ENCODE measurements at regions not wholly inside any gene's neighbourhood (a gene's known extent, or its start where the extent isn't known, plus 50 kb on each side); places are given as distances from the start of the nearest gene placed in this dataset.
"Not testable (repeated sequence)": the region's sequence is repeated elsewhere in the genome, so short reads cannot be mapped to it uniquely, and the experiment has no call there.

- H3K9me3 ChIP-seq (ENCODE audit: control insufficient read depth in 3 of 3, low read length in 3 of 3); H3K4me1 ChIP-seq (ENCODE audit: control insufficient read depth in 3 of 3, insufficient read depth in 3 of 3, low read length in 3 of 3); H3K27ac ChIP-seq (ENCODE audit: low read depth, low read length); H3K36me3 ChIP-seq (ENCODE audit: control insufficient read depth in 3 of 3, insufficient read depth in 3 of 3, low read length in 3 of 3); H3K4me3 ChIP-seq (ENCODE audit: low read length in 3 of 3); H3K9ac ChIP-seq (ENCODE audit: low read depth in 1 of 3, low read length in 3 of 3): not testable (repeated sequence)
- H3K27me3 ChIP-seq (ENCODE audit: control insufficient read depth in 3 of 3, insufficient read depth in 3 of 3, low read length in 3 of 3): peaks cover 13 to 34% (median 22%) of the 10 kb centered on the region in 3 donors
Measured at GRCh38 chr20:48488334-48489034, 339.3 kb downstream of the PREX1 start.

- H3K9ac ChIP-seq (ENCODE audit: low read depth in 1 of 3, low read length in 3 of 3): no peak overlapping the region
Measured at GRCh38 chr20:48486065-48486464, 341.7 kb downstream of the PREX1 start.

GRCh38 chr20:48485153-48485552 is 342.6 kb downstream of the PREX1 start:
- not testable (repeated sequence) for H3K36me3 ChIP-seq (ENCODE audit: control insufficient read depth in 3 of 3, insufficient read depth in 3 of 3, low read length in 3 of 3); H3K27ac ChIP-seq (ENCODE audit: low read depth, low read length); H3K4me1 ChIP-seq (ENCODE audit: control insufficient read depth in 3 of 3, insufficient read depth in 3 of 3, low read length in 3 of 3); H3K9ac ChIP-seq (ENCODE audit: low read depth in 1 of 3, low read length in 3 of 3); H3K9me3 ChIP-seq (ENCODE audit: control insufficient read depth in 3 of 3, low read length in 3 of 3); H3K4me3 ChIP-seq (ENCODE audit: low read length in 3 of 3)
- peaks cover 20 to 43% (median 24%) of the 10 kb centered on the region in 3 donors for H3K27me3 ChIP-seq (ENCODE audit: control insufficient read depth in 3 of 3, insufficient read depth in 3 of 3, low read length in 3 of 3)

More at GRCh38 chr20:48486065-48486464, 341.7 kb downstream of the PREX1 start:
- no peak overlapping the region for H3K4me3 ChIP-seq (ENCODE audit: low read length in 3 of 3)
- no peak overlapping the region for H3K27ac ChIP-seq (ENCODE audit: low read depth, low read length)
- H3K4me1 ChIP-seq (ENCODE audit: control insufficient read depth in 3 of 3, insufficient read depth in 3 of 3, low read length in 3 of 3): peaks cover 0 to 2% (median 2%) of the 10 kb centered on the region in 3 donors
- peaks cover 11 to 34% (median 18%) of the 10 kb centered on the region in 3 donors for H3K27me3 ChIP-seq (ENCODE audit: control insufficient read depth in 3 of 3, insufficient read depth in 3 of 3, low read length in 3 of 3)
- H3K36me3 ChIP-seq (ENCODE audit: control insufficient read depth in 3 of 3, insufficient read depth in 3 of 3, low read length in 3 of 3): no peaks in the 10 kb centered on the region
- no peaks in the 10 kb centered on the region for H3K9me3 ChIP-seq (ENCODE audit: control insufficient read depth in 3 of 3, low read length in 3 of 3)

- Histone ChIP-seq H3K27me3 (ENCODE audit: control insufficient read depth in 3 of 3, insufficient read depth in 3 of 3, low read length in 3 of 3) (peaks cover 21 to 43% (median 24%) of the 10 kb centered on the region in 3 donors), H3K4me3 (ENCODE audit: low read length in 3 of 3) (no peak overlapping the region), H3K36me3 (ENCODE audit: control insufficient read depth in 3 of 3, insufficient read depth in 3 of 3, low read length in 3 of 3) (no peaks in the 10 kb centered on the region), H3K9ac (ENCODE audit: low read depth in 1 of 3, low read length in 3 of 3) (no peak overlapping the region), H3K4me1 (ENCODE audit: control insufficient read depth in 3 of 3, insufficient read depth in 3 of 3, low read length in 3 of 3) (no peaks in the 10 kb centered on the region), H3K27ac (ENCODE audit: low read depth, low read length) (no peak overlapping the region), H3K9me3 (ENCODE audit: control insufficient read depth in 3 of 3, low read length in 3 of 3) (no peaks in the 10 kb centered on the region)
Measured at GRCh38 chr20:48483334-48484066, 344.3 kb downstream of the PREX1 start.

GRCh38 chr20:48482790-48483189 is 345.0 kb downstream of the PREX1 start:
- Histone ChIP-seq H3K9ac (ENCODE audit: low read depth in 1 of 3, low read length in 3 of 3) (no peak overlapping the region), H3K4me3 (ENCODE audit: low read length in 3 of 3) (no peak overlapping the region), H3K27ac (ENCODE audit: low read depth, low read length) (no peak overlapping the region), H3K9me3 (ENCODE audit: control insufficient read depth in 3 of 3, low read length in 3 of 3) (no peaks in the 10 kb centered on the region), H3K36me3 (ENCODE audit: control insufficient read depth in 3 of 3, insufficient read depth in 3 of 3, low read length in 3 of 3) (no peaks in the 10 kb centered on the region), H3K4me1 (ENCODE audit: control insufficient read depth in 3 of 3, insufficient read depth in 3 of 3, low read length in 3 of 3) (no peaks in the 10 kb centered on the region), H3K27me3 (ENCODE audit: control insufficient read depth in 3 of 3, insufficient read depth in 3 of 3, low read length in 3 of 3) (peaks cover 19 to 47% (median 28%) of the 10 kb centered on the region in 3 donors)

GRCh38 chr20:48480216-48480772 is 347.5 kb downstream of the PREX1 start:
- H3K4me1 ChIP-seq (ENCODE audit: control insufficient read depth in 3 of 3, insufficient read depth in 3 of 3, low read length in 3 of 3): no peaks in the 10 kb centered on the region
- H3K9me3 ChIP-seq (ENCODE audit: control insufficient read depth in 3 of 3, low read length in 3 of 3): no peaks in the 10 kb centered on the region
- H3K27me3 ChIP-seq (ENCODE audit: control insufficient read depth in 3 of 3, insufficient read depth in 3 of 3, low read length in 3 of 3): peaks cover 10 to 57% (median 25%) of the 10 kb centered on the region in 3 donors
- no peak overlapping the region for H3K27ac ChIP-seq (ENCODE audit: low read depth, low read length)
- no peaks in the 10 kb centered on the region for H3K36me3 ChIP-seq (ENCODE audit: control insufficient read depth in 3 of 3, insufficient read depth in 3 of 3, low read length in 3 of 3)
- H3K4me3 ChIP-seq (ENCODE audit: low read length in 3 of 3): no peak overlapping the region
- H3K9ac ChIP-seq (ENCODE audit: low read depth in 1 of 3, low read length in 3 of 3): no peak overlapping the region

GRCh38 chr20:48478806-48479585 is 348.8 kb downstream of the PREX1 start:
- peaks cover 0 to 4% (median 0%) of the 10 kb centered on the region in 3 donors for H3K4me1 ChIP-seq (ENCODE audit: control insufficient read depth in 3 of 3, insufficient read depth in 3 of 3, low read length in 3 of 3)
- no peaks in the 10 kb centered on the region for H3K36me3 ChIP-seq (ENCODE audit: control insufficient read depth in 3 of 3, insufficient read depth in 3 of 3, low read length in 3 of 3)
- H3K27me3 ChIP-seq (ENCODE audit: control insufficient read depth in 3 of 3, insufficient read depth in 3 of 3, low read length in 3 of 3): peaks cover 10 to 57% (median 34%) of the 10 kb centered on the region in 3 donors
- no peak overlapping the region for H3K4me3 ChIP-seq (ENCODE audit: low read length in 3 of 3)
- H3K27ac ChIP-seq (ENCODE audit: low read depth, low read length): no peak overlapping the region
- no peak overlapping the region for H3K9ac ChIP-seq (ENCODE audit: low read depth in 1 of 3, low read length in 3 of 3)
- H3K9me3 ChIP-seq (ENCODE audit: control insufficient read depth in 3 of 3, low read length in 3 of 3): no peaks in the 10 kb centered on the region

- H3K27me3 ChIP-seq (ENCODE audit: control insufficient read depth in 3 of 3, insufficient read depth in 3 of 3, low read length in 3 of 3): peaks cover 10 to 57% (median 32%) of the 10 kb centered on the region in 3 donors
Measured at GRCh38 chr20:48478370-48478769, 349.4 kb downstream of the PREX1 start.

GRCh38 chr20:48476854-48477253 is 350.9 kb downstream of the PREX1 start:
- no peaks in the 10 kb centered on the region for H3K9me3 ChIP-seq (ENCODE audit: control insufficient read depth in 3 of 3, low read length in 3 of 3)
- peaks cover 10 to 62% (median 40%) of the 10 kb centered on the region in 3 donors for H3K27me3 ChIP-seq (ENCODE audit: control insufficient read depth in 3 of 3, insufficient read depth in 3 of 3, low read length in 3 of 3)
- H3K27ac ChIP-seq (ENCODE audit: low read depth, low read length): no peak overlapping the region
- no peaks in the 10 kb centered on the region for H3K36me3 ChIP-seq (ENCODE audit: control insufficient read depth in 3 of 3, insufficient read depth in 3 of 3, low read length in 3 of 3)
- H3K4me1 ChIP-seq (ENCODE audit: control insufficient read depth in 3 of 3, insufficient read depth in 3 of 3, low read length in 3 of 3): peaks cover 0 to 4% (median 0%) of the 10 kb centered on the region in 3 donors
- no peak overlapping the region for H3K9ac ChIP-seq (ENCODE audit: low read depth in 1 of 3, low read length in 3 of 3)
- H3K4me3 ChIP-seq (ENCODE audit: low read length in 3 of 3): no peak overlapping the region

More at GRCh38 chr20:48478370-48478769, 349.4 kb downstream of the PREX1 start:
- H3K36me3 ChIP-seq (ENCODE audit: control insufficient read depth in 3 of 3, insufficient read depth in 3 of 3, low read length in 3 of 3): no peaks in the 10 kb centered on the region
- H3K4me1 ChIP-seq (ENCODE audit: control insufficient read depth in 3 of 3, insufficient read depth in 3 of 3, low read length in 3 of 3): peaks cover 0 to 4% (median 0%) of the 10 kb centered on the region in 3 donors
- no peak overlapping the region for H3K9ac ChIP-seq (ENCODE audit: low read depth in 1 of 3, low read length in 3 of 3)
- no peak overlapping the region for H3K27ac ChIP-seq (ENCODE audit: low read depth, low read length)
- no peak overlapping the region for H3K4me3 ChIP-seq (ENCODE audit: low read length in 3 of 3)
- H3K9me3 ChIP-seq (ENCODE audit: control insufficient read depth in 3 of 3, low read length in 3 of 3): no peaks in the 10 kb centered on the region
